Type B pancreatic cell (in vitro differentiated cells): ENCODE measurements at regions not wholly inside any gene's neighbourhood (a gene's known extent, or its start where the extent isn't known, plus 50 kb on each side); places are given as distances from the start of the nearest gene placed in this dataset.
"Not testable (repeated sequence)": the region's sequence is repeated elsewhere in the genome, so short reads cannot be mapped to it uniquely, and the experiment has no call there.

Experiments used
- DNase-seq: peaks from one replicate; pipeline ENCODE4 v3.0.0; 2021; ENCODE audit warnings: mixed read lengths; ENCODE audit not compliant: unreplicated experiment; ENCODE audit errors: extremely low spot score
- H3K27ac Mint-ChIP-seq: 2 replicates; pipeline ENCODE4 v1.8.0; 2021; ENCODE audit warnings: mild to moderate bottlenecking, mixed read lengths
- H3K27me3 Mint-ChIP-seq: 2 replicates; pipeline ENCODE4 v1.8.0; 2021; ENCODE audit warnings: mixed read lengths
- H3K36me3 Mint-ChIP-seq: 2 replicates; pipeline ENCODE4 v1.8.0; 2021; ENCODE audit warnings: mixed read lengths
- H3K4me1 Mint-ChIP-seq: one replicate; pipeline ENCODE4 v1.8.0; 2021; ENCODE audit warnings: mixed read lengths; ENCODE audit not compliant: unreplicated experiment
- H3K4me3 Mint-ChIP-seq: 2 replicates; pipeline ENCODE4 v1.8.0; 2021; ENCODE audit warnings: mild to moderate bottlenecking, mixed read lengths
- H3K9me3 Mint-ChIP-seq: 2 replicates; pipeline ENCODE4 v1.8.0; 2021; ENCODE audit warnings: mixed read lengths
- TF ChIP-seq, protein P1 (sequence below): fragments of 200-600 bp; sonication (generic); conservative IDR thresholded peaks from 2 replicates; pipeline ENCODE4 v1.5.0; 2021; ENCODE audit warnings: antibody characterized with exemption, mild to moderate bottlenecking

GRCh38 chr4:13992975-13993520 is 365.5 kb upstream of the BOD1L1 start:
- H3K4me1 Mint-ChIP-seq = peaks cover 8% of the 10 kb centered on the region
- H3K27me3 Mint-ChIP-seq = no peaks in the 10 kb centered on the region
- no peak overlapping the region for H3K27ac Mint-ChIP-seq
- no peaks in the 10 kb centered on the region for H3K9me3 Mint-ChIP-seq
- TF ChIP-seq, protein P1, sequence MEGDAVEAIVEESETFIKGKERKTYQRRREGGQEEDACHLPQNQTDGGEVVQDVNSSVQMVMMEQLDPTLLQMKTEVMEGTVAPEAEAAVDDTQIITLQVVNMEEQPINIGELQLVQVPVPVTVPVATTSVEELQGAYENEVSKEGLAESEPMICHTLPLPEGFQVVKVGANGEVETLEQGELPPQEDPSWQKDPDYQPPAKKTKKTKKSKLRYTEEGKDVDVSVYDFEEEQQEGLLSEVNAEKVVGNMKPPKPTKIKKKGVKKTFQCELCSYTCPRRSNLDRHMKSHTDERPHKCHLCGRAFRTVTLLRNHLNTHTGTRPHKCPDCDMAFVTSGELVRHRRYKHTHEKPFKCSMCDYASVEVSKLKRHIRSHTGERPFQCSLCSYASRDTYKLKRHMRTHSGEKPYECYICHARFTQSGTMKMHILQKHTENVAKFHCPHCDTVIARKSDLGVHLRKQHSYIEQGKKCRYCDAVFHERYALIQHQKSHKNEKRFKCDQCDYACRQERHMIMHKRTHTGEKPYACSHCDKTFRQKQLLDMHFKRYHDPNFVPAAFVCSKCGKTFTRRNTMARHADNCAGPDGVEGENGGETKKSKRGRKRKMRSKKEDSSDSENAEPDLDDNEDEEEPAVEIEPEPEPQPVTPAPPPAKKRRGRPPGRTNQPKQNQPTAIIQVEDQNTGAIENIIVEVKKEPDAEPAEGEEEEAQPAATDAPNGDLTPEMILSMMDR = no peak
- DNase-seq = no peak
- H3K36me3 Mint-ChIP-seq = no peaks in the 10 kb centered on the region
- H3K4me3 Mint-ChIP-seq = no peak overlapping the region

DNA sequence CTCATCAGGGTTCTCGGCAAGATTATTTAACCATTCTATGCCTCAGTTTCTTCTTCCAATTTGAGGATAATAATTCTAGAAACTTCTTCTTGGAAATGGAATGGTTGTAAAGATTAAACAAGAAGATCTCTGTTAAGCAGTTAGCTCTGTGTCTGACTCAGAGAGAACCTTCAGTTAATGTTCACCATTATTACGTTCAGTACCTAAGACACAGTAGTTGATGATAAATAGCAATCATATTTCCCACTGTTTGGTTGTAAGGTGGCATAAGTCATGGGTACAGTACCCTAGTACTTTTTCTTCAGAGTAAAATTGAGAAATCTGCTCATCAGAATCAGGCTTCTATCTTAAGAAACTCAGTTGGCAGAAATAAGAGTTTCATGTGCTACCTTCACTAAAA is 366.5 kb upstream of the BOD1L1 start:
- Mint-ChIP-seq H3K36me3 (no peaks in the 10 kb centered on the region), H3K9me3 (no peaks in the 10 kb centered on the region), H3K4me1 (peaks cover 8% of the 10 kb centered on the region), H3K4me3 (no peak overlapping the region), H3K27me3 (no peaks in the 10 kb centered on the region), H3K27ac (no peak overlapping the region)
- TF ChIP-seq, protein P1 = no peak
- no peak for DNase-seq

- H3K27me3 Mint-ChIP-seq = no peaks in the 10 kb centered on the region
- no peaks in the 10 kb centered on the region for H3K36me3 Mint-ChIP-seq
- H3K9me3 Mint-ChIP-seq = peaks cover 10% of the 10 kb centered on the region
- TF ChIP-seq, protein P1 = no peak
- DNase-seq = no peak
- no peak overlapping the region for H3K27ac Mint-ChIP-seq
- H3K4me3 Mint-ChIP-seq = no peak overlapping the region
- no peaks in the 10 kb centered on the region for H3K4me1 Mint-ChIP-seq
Measured at GRCh38 chr4:13998850-13999445, 371.4 kb upstream of the BOD1L1 start.

DNA sequence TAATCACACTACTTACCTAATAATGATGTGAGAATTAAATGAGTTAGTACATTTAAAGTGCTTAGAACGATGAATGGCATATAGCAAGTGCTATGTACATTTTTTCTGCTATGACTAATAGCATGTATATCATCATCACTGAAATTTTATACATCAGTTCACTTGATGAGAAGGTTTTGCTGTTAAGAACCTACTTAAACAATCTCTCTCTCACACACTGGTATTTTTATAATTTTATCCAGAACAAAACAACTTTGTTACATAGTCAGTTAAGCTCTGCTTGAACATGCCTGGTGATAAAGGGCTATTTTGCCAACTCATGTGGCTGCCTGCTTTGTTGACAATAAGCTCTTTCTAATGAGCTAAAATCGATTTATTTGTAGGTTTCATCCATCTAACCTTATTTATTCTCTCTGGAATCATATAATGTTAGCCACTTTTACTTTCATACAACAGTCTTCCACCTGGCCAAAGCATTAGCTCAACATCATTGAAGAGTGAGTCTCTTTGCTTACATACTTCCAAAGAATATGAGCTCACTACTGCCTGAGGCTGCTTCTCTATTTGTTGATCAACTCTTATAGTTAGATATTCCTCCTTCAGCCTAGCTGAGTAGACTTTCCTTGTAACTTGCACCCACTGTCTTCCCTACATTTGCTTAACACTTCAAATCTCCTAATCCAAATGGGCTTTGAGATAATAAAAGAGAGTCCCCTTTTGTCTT is 372.7 kb upstream of the BOD1L1 start:
- H3K36me3 Mint-ChIP-seq = no peaks in the 10 kb centered on the region
- no peaks in the 10 kb centered on the region for H3K27me3 Mint-ChIP-seq
- TF ChIP-seq, protein P1 = no peak
- DNase-seq = no peak
- H3K27ac Mint-ChIP-seq = no peak overlapping the region
- no peaks in the 10 kb centered on the region for H3K4me1 Mint-ChIP-seq
- H3K4me3 Mint-ChIP-seq = no peak overlapping the region
- peaks cover 10% of the 10 kb centered on the region for H3K9me3 Mint-ChIP-seq

DNA sequence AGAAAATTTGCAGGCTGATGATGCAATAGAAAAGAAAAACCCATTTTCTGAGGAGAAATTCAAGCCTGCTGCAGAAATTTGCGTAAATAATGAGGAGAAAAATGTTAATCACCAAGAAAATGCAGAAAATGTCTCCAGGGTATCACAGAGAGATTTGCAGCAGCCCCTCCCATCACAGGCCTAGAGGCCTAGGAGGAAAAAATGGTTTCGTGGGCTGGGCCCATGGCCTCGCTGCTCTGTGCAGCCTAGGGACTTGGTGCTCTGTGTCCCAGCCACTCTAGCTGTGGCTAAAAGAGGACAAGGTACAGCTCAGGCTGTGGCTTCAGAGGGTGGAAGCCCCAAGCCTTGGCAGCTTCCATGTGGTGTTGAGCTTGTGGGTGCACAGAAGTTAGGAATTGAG is 374.8 kb upstream of the BOD1L1 start:
- DNase-seq, H3K27ac Mint-ChIP-seq, H3K27me3 Mint-ChIP-seq, H3K36me3 Mint-ChIP-seq, H3K9me3 Mint-ChIP-seq, H3K4me1 Mint-ChIP-seq, H3K4me3 Mint-ChIP-seq: not testable (repeated sequence)

DNA sequence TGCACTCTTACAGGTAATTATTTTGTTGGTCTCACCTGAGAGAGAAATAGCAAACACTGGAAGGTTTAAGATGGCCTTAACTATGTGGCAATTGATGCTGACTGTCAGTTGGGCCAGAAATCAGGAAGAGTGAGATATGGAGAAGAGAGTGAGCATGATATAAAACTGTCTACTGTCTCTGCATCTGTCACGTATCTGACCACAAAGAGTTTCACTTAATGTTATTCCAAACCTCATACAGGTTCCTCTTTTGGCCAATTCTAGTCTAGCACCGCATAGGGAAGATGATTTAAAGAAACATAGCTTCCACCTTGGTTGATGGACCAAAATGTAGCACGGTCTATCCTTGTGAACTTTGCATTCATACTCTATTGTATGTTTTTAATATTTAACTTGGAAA is 381.0 kb upstream of the BOD1L1 start:
- no peaks in the 10 kb centered on the region for H3K9me3 Mint-ChIP-seq
- no peak overlapping the region for H3K27ac Mint-ChIP-seq
- no peaks in the 10 kb centered on the region for H3K4me1 Mint-ChIP-seq
- no peak overlapping the region for H3K4me3 Mint-ChIP-seq
- no peak for DNase-seq
- H3K27me3 Mint-ChIP-seq = no peaks in the 10 kb centered on the region
- TF ChIP-seq, protein P1 = no peak
- no peaks in the 10 kb centered on the region for H3K36me3 Mint-ChIP-seq
